ENCODE measurements at regions not wholly inside any gene's neighbourhood (a gene's known extent, or its start where the extent isn't known, plus 50 kb on each side); places are given as distances from the start of the nearest gene placed in this dataset.

DNA sequence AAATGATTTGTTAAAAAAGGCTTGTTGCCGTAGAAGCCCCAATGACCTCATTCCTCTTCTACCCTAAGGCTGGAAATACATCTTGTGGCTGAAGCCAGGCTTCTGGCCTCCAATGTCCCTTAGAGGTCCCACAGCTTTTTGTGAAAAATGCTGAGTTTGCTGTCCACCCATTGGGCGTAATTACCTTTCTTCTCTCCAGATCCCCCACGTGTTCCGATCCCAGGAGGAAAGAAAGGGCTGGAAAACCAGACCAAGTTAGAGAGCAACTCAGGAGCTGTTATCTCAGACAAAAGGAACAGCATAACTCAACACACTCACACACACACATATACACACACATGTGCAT is 154.2 kb downstream of the MIAT start:
- DNase-seq (ENCODE audit: extremely low spot score in 2 of 2), result no peak
- no peaks in the 10 kb centered on the region for H3K9me3 ChIP-seq
- no peaks in the 10 kb centered on the region for H3K36me3 ChIP-seq
- intact Hi-C loops (cut with DNase I), result no loop called here
- no peak overlapping the region for H3K27ac ChIP-seq
- TF ChIP-seq, protein P1, sequence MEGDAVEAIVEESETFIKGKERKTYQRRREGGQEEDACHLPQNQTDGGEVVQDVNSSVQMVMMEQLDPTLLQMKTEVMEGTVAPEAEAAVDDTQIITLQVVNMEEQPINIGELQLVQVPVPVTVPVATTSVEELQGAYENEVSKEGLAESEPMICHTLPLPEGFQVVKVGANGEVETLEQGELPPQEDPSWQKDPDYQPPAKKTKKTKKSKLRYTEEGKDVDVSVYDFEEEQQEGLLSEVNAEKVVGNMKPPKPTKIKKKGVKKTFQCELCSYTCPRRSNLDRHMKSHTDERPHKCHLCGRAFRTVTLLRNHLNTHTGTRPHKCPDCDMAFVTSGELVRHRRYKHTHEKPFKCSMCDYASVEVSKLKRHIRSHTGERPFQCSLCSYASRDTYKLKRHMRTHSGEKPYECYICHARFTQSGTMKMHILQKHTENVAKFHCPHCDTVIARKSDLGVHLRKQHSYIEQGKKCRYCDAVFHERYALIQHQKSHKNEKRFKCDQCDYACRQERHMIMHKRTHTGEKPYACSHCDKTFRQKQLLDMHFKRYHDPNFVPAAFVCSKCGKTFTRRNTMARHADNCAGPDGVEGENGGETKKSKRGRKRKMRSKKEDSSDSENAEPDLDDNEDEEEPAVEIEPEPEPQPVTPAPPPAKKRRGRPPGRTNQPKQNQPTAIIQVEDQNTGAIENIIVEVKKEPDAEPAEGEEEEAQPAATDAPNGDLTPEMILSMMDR (IDR thresholded peaks at IDR 0.05), result no peak
- TF ChIP-seq POLR2A (IDR thresholded peaks at IDR 0.05), result no peak
- TF ChIP-seq POLR2AphosphoS5 (IDR thresholded peaks at IDR 0.05; ENCODE audit: insufficient read depth in 1 of 2, low read depth in 1 of 2), result no peak
- no peaks in the 10 kb centered on the region for H3K27me3 ChIP-seq
- H3K4me1 ChIP-seq, result no peaks in the 10 kb centered on the region
- no peak overlapping the region for H3K4me3 ChIP-seq

DNA sequence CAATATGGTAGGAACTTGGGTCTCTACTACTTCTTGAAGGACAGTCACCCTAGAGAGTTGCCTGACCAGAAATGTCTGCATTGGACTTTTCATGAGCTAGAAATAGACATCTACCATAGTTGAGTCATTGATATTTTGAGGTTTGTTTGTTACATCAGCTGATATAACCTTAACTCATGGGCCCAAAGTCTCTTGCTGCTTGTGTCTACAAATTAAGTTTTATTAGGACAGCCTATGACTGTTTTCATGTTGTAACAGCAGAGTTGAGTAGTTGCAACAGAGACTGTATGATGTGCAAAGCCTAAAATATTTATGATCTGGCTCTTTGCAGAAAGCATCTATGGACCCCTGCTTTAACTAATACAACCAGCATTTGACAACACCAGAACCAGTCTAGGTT is 155.3 kb downstream of the MIAT start:
- Histone ChIP-seq H3K4me1 (no peaks in the 10 kb centered on the region), H3K36me3 (no peaks in the 10 kb centered on the region), H3K9me3 (peaks cover 3% of the 10 kb centered on the region), H3K27me3 (no peaks in the 10 kb centered on the region), H3K4me3 (no peak overlapping the region), H3K27ac (no peak overlapping the region)
- DNase-seq (ENCODE audit: extremely low spot score in 2 of 2), result no peak
- intact Hi-C loops (cut with DNase I), result no loop called here
- TF ChIP-seq, protein P1 (IDR thresholded peaks at IDR 0.05), result no peak
- TF ChIP-seq POLR2AphosphoS5 (IDR thresholded peaks at IDR 0.05; ENCODE audit: insufficient read depth in 1 of 2, low read depth in 1 of 2) (no peak), POLR2A (IDR thresholded peaks at IDR 0.05) (no peak)

DNA sequence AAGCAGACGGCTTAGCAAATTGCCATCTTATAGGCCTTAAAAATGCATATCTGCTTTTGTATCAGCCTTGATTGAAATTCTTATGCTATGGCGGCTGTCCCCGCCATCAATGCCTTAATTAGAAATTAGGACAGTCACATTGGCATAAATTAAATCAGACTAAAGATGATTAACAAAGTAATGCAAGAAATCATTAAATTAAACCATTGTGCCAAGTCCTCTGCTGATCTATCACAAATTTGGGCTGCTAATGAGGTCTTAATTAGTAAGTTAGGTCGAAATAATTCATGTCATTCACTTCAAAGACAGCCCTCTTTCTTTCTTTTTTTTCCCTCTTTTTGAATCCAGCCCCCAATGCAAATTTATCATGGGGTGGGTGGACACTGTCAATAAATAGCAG is 159.3 kb downstream of the MIAT start:
- peaks cover 8% of the 10 kb centered on the region for H3K9me3 ChIP-seq
- no peaks in the 10 kb centered on the region for H3K27me3 ChIP-seq
- TF ChIP-seq POLR2A (IDR thresholded peaks at IDR 0.05), result no peak
- TF ChIP-seq, protein P1 (IDR thresholded peaks at IDR 0.05), result no peak
- no peak for TF ChIP-seq POLR2AphosphoS5 (IDR thresholded peaks at IDR 0.05; ENCODE audit: insufficient read depth in 1 of 2, low read depth in 1 of 2)
- no peaks in the 10 kb centered on the region for H3K4me1 ChIP-seq
- H3K36me3 ChIP-seq, result no peaks in the 10 kb centered on the region
- H3K4me3 ChIP-seq, result no peak overlapping the region
- no peak for DNase-seq (ENCODE audit: extremely low spot score in 2 of 2)
- H3K27ac ChIP-seq, result no peak overlapping the region
- intact Hi-C loops (cut with DNase I), result no loop called here

DNA sequence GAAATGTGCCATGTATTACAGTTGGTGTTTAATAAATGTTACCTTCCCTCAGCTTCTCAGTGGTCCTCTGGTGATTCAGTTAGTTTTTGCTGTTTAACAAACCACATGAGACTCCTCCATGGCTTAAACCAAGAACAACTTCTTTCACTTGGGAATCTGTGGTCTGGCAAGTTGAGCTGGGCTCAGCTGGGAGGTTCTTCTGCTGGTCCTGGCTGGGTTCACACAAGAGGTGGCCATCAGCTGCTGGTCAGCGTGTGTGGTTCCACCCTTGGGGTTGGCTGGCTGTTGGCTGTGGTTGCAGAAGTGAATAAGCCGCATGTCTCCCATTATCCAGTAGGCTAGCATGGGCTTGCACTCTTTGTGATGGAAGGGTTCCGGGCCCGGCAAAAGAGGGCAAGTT is 160.5 kb downstream of the MIAT start:
- intact Hi-C loops (cut with DNase I), result no loop called here
- H3K27me3 ChIP-seq, result no peaks in the 10 kb centered on the region
- no peak overlapping the region for H3K27ac ChIP-seq
- DNase-seq (ENCODE audit: extremely low spot score in 2 of 2), result no peak
- H3K4me1 ChIP-seq, result no peaks in the 10 kb centered on the region
- no peaks in the 10 kb centered on the region for H3K36me3 ChIP-seq
- TF ChIP-seq POLR2A (IDR thresholded peaks at IDR 0.05) (no peak), POLR2AphosphoS5 (IDR thresholded peaks at IDR 0.05; ENCODE audit: insufficient read depth in 1 of 2, low read depth in 1 of 2) (no peak)
- TF ChIP-seq, protein P1 (IDR thresholded peaks at IDR 0.05), result no peak
- peaks cover 8% of the 10 kb centered on the region for H3K9me3 ChIP-seq
- H3K4me3 ChIP-seq, result no peak overlapping the region

DNA sequence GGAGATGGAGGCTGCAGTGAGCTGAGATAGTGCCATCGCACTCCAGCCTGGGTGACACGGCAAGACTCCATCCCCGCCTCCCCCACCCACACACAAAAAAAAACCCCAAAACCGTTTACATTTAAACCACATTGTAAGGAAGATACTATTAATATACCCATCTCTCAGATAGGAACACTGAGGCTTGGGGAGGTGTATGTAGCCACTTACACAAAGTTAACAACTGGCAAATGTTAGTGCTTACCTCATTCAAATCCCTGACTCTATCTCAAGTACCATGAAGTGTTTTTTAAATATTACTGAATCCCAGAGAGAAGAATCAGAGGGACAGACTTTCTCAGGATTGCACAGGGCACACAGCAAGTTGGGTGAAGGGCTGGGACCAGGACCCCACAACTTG is 164.5 kb downstream of the MIAT start:
- Histone ChIP-seq H3K4me1 (no peaks in the 10 kb centered on the region), H3K9me3 (peaks cover 8% of the 10 kb centered on the region), H3K27ac (no peak overlapping the region), H3K27me3 (no peaks in the 10 kb centered on the region), H3K4me3 (no peak overlapping the region), H3K36me3 (no peaks in the 10 kb centered on the region)
- TF ChIP-seq, protein P1 (IDR thresholded peaks at IDR 0.05), result no peak
- TF ChIP-seq POLR2AphosphoS5 (IDR thresholded peaks at IDR 0.05; ENCODE audit: insufficient read depth in 1 of 2, low read depth in 1 of 2) (no peak), POLR2A (IDR thresholded peaks at IDR 0.05) (no peak)
- intact Hi-C loops (cut with DNase I), result no loop called here
- no peak for DNase-seq (ENCODE audit: extremely low spot score in 2 of 2)

Data from vagina (tissue), 2 donors.